ENCODE measurements at regions not wholly inside any gene's neighbourhood (a gene's known extent, or its start where the extent isn't known, plus 50 kb on each side); places are given as distances from the start of the nearest gene placed in this dataset.

DNA sequence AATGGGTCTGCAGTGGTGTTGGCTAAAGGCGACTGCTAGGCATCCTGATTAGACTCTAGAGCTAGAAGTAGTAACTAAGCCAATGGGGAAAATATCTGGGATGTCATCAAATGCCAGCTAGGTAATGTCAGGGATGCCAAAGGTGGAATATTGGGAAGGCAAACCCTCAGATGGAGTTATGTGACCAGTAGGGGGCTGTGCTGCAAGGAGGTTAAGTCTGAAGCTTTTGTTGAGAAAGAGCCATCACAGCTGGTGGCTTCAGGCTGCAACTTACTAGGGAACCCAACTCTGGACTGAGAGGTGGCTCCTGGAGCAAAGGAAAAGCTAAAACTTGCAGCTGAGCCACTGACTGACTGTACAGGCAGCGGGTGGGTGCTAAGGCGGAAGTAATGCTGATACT is 576.9 kb upstream of the GHITM start:
- TF ChIP-seq, protein P1, sequence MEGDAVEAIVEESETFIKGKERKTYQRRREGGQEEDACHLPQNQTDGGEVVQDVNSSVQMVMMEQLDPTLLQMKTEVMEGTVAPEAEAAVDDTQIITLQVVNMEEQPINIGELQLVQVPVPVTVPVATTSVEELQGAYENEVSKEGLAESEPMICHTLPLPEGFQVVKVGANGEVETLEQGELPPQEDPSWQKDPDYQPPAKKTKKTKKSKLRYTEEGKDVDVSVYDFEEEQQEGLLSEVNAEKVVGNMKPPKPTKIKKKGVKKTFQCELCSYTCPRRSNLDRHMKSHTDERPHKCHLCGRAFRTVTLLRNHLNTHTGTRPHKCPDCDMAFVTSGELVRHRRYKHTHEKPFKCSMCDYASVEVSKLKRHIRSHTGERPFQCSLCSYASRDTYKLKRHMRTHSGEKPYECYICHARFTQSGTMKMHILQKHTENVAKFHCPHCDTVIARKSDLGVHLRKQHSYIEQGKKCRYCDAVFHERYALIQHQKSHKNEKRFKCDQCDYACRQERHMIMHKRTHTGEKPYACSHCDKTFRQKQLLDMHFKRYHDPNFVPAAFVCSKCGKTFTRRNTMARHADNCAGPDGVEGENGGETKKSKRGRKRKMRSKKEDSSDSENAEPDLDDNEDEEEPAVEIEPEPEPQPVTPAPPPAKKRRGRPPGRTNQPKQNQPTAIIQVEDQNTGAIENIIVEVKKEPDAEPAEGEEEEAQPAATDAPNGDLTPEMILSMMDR (IDR thresholded peaks at IDR 0.05) = no peak
- TF ChIP-seq POLR2A (IDR thresholded peaks at IDR 0.05) = no peak

All from uterus (tissue), 2 donors.